ENCODE measurements at regions not wholly inside any gene's neighbourhood (a gene's known extent, or its start where the extent isn't known, plus 50 kb on each side); places are given as distances from the start of the nearest gene placed in this dataset.

GRCh38 chr16:61332461-61332860 is 703.8 kb downstream of the CDH8 start (continued):
- TF ChIP-seq EZH2phosphoT487 (IDR thresholded peaks at IDR 0.05; ENCODE audit: unreplicated experiment) (no peak), EZH2 (IDR thresholded peaks at IDR 0.05; ENCODE audit: low read depth, unreplicated experiment) (no peak), JUNB (IDR thresholded peaks at IDR 0.05; ENCODE audit: unreplicated experiment) (no peak)

GRCh38 chr16:61324044-61324443 is 712.2 kb downstream of the CDH8 start:
- Histone ChIP-seq H3K4me3 (no peak overlapping the region), H3K27ac (ENCODE audit: low read depth) (no peak overlapping the region), H3K4me1 (ENCODE audit: insufficient read depth) (no peaks in the 10 kb centered on the region), H3K27me3 (ENCODE audit: insufficient read depth) (no peaks in the 10 kb centered on the region), H3F3A (replicated peaks; ENCODE audit: low read depth) (no peaks in the 10 kb centered on the region), H3K9me2 (ENCODE audit: insufficient read depth) (0 out of 2 replicates have a peak, but pooled peaks cover 4% of the 10 kb centered on the region), H3K79me2 (replicated peaks; ENCODE audit: insufficient read depth) (no peaks in the 10 kb centered on the region), H3K36me3 (ENCODE audit: insufficient read depth) (no peaks in the 10 kb centered on the region), H4K20me1 (replicated peaks; ENCODE audit: insufficient read depth) (no peaks in the 10 kb centered on the region), H3K4me2 (no peak overlapping the region), H2AFZ (peak overlapping the region; percentile 69; the same call in 1 of the 2 replicates)
- Mint-ChIP-seq H3K27ac (no peak overlapping the region), H3K4me3 (no peak overlapping the region), H3K36me3 (ENCODE audit: low read depth) (no peaks in the 10 kb centered on the region), H3K27me3 (ENCODE audit: insufficient read depth, low read depth, poor library complexity) (no peaks in the 10 kb centered on the region), H3K9me3 (no peaks in the 10 kb centered on the region), H3K4me1 (no peaks in the 10 kb centered on the region)
- TF ChIP-seq ZNF114 (CRISPR knock-in tag; IDR thresholded peaks at IDR 0.05) (no peak), EZH2 (IDR thresholded peaks at IDR 0.05; ENCODE audit: low read depth, unreplicated experiment) (no peak), ZNF462 (CRISPR knock-in tag; IDR thresholded peaks at IDR 0.05) (no peak), EZH2phosphoT487 (IDR thresholded peaks at IDR 0.05; ENCODE audit: unreplicated experiment) (no peak), NANOG (IDR thresholded peaks at IDR 0.05; ENCODE audit: borderline replicate concordance) (no peak), STAT1 (IDR thresholded peaks at IDR 0.05; ENCODE audit: unreplicated experiment) (no peak), CREB1 (CRISPR knock-in tag; IDR thresholded peaks at IDR 0.05; ENCODE audit: low read depth) (no peak), CTCF (conservative IDR thresholded peaks at IDR 0.05; ENCODE audit: low read depth in 2 of 2) (no peak), JUNB (IDR thresholded peaks at IDR 0.05; ENCODE audit: unreplicated experiment) (no peak), POLR2AphosphoS5 (IDR thresholded peaks at IDR 0.05; ENCODE audit: low read depth) (no peak)
- no peak for DNase-seq (ENCODE audit: low spot score)
- no peak for ATAC-seq
